Panc1 (cell line): ENCODE measurements at regions not wholly inside any gene's neighbourhood (a gene's known extent, or its start where the extent isn't known, plus 50 kb on each side); places are given as distances from the start of the nearest gene placed in this dataset.

Experiments
- ATAC-seq: fragments of 200-7000 bp; cut with Tn5 transposase; 2 replicates; pipeline ENCODE4 v1.9.1; 2020; ENCODE audit warnings: mild to moderate bottlenecking, moderate library complexity
- BruUV-seq: library from RNA; stranded (reverse); fragments of 400-500 nt; replicated peaks from 2 replicates; lab custom pipeline; 2021; lab: Mats Ljungman, UMichigan
- CTCF ChIA-PET: fragments of 300-600 bp; sonication (Branson Sonifier 250); formaldehyde crosslinking; loops from one replicate; lab custom pipeline; 2022; ENCODE audit warnings: antibody characterized with exemption; lab: Charles Lee
- POLR2A ChIA-PET: fragments of 300-600 bp; sonication (Branson Sonifier 250); formaldehyde crosslinking; loops from one replicate; lab custom pipeline; 2022; ENCODE audit warnings: antibody characterized with exemption; lab: Charles Lee
- DNase-seq: peaks from one replicate; pipeline ENCODE4 v3.0.0-alpha.2; 2010; ENCODE audit warnings: low read depth, low spot score
- H3K27ac ChIP-seq: 2 replicates; pipeline ENCODE4 v1.5.1; 2011; ENCODE audit warnings: mild to moderate bottlenecking, low read length, inconsistent platforms
- H3K27me3 ChIP-seq: fragments of 200-500 bp; sonication (Bioruptor generic); 2 replicates; pipeline ENCODE4 v1.6.0; 2014; ENCODE audit warnings: low read length, inconsistent platforms; ENCODE audit not compliant: control insufficient read depth, insufficient read depth
- H3K36me3 ChIP-seq: fragments of 200-500 bp; sonication (Bioruptor generic); 2 replicates; pipeline ENCODE4 v1.5.1; 2014; ENCODE audit warnings: inconsistent platforms, mild to moderate bottlenecking, low read length, moderate library complexity; ENCODE audit not compliant: control insufficient read depth, insufficient read depth
- H3K4me1 ChIP-seq: 2 replicates; pipeline ENCODE4 v1.5.1; 2011; ENCODE audit warnings: inconsistent platforms, mild to moderate bottlenecking, low read length, moderate library complexity; ENCODE audit not compliant: control insufficient read depth, insufficient read depth
- H3K4me3 ChIP-seq, 2 experiments: 2 replicates each; pipeline ENCODE4 v1.5.1; 2011 to 2012; ENCODE audit warnings: low read depth in 2 of 2, low read length in 2 of 2, mild to moderate bottlenecking in 2 of 2, inconsistent platforms in 1 of 2, moderate library complexity in 1 of 2
- H3K9me3 ChIP-seq: fragments of 200-500 bp; sonication (Bioruptor generic); 2 replicates; pipeline ENCODE4 v1.5.1; 2014; ENCODE audit warnings: low read depth, mild to moderate bottlenecking, inconsistent platforms, low read length, moderate library complexity; ENCODE audit not compliant: control insufficient read depth, insufficient read depth
- CTCF ChIP-seq: fragments of 450-650 bp; IDR thresholded peaks from 2 replicates; pipeline ENCODE4 v1.5.1; 2017; ENCODE audit warnings: mild to moderate bottlenecking
- POLR2AphosphoS5 ChIP-seq: IDR thresholded peaks from 2 replicates; pipeline ENCODE4 v1.6.1; 2012; ENCODE audit warnings: mild to moderate bottlenecking, low read depth, low read length, moderate library complexity
- REST ChIP-seq, 2 experiments: IDR thresholded peaks; 2 replicates each; pipeline ENCODE4 v1.6.1; 2011 to 2012; ENCODE audit warnings: low read depth in 2 of 2, control low read depth in 1 of 2, low read length in 1 of 2, mild to moderate bottlenecking in 1 of 2, moderate library complexity in 1 of 2; ENCODE audit not compliant: insufficient read depth in 1 of 2
- SIN3A ChIP-seq: IDR thresholded peaks from 2 replicates; pipeline ENCODE4 v1.6.1; 2012; ENCODE audit warnings: low read depth, mild to moderate bottlenecking, low read length, moderate library complexity, borderline replicate concordance; ENCODE audit not compliant: insufficient read depth
- TCF7L2 ChIP-seq: IDR thresholded peaks from 2 replicates; pipeline ENCODE4 v1.6.1; 2011; ENCODE audit warnings: mild to moderate bottlenecking, low read depth, low read length, inconsistent platforms
- in situ Hi-C: cut with HindIII; loops from 2 replicates; pipeline ENCODE4 v1.10.0; 2016; ENCODE audit warnings: low sequenced_read_pairs, low pct_unique_long_range_greater_than_20kb
- intact Hi-C: fragments of 100-400 bp; cut with micrococcal nuclease; formaldehyde crosslinking; loops from one replicate; pipeline ENCODE4 v1.10.0; 2022; ENCODE audit not compliant: unreplicated experiment

- CTCF ChIA-PET, result no interaction called here
- DNase-seq (no peak), ATAC-seq (no peak)
- no peak overlapping the region for H3K27ac ChIP-seq
- no peaks in the 10 kb centered on the region for H3K36me3 ChIP-seq
- intact Hi-C loops, result no loop called here
- BruUV-seq, result no TSS peak
- no peak overlapping the region for H3K4me3 ChIP-seq
- H3K9me3 ChIP-seq, result no peaks in the 10 kb centered on the region
- POLR2A ChIA-PET, result no interaction called here
- peaks cover 20% of the 10 kb centered on the region for H3K27me3 ChIP-seq
- TF ChIP-seq REST (IDR thresholded peaks at IDR 0.05; ENCODE audit: insufficient read depth in 1 of 2, low read depth in 2 of 2, low read length in 1 of 2) (no peak), SIN3A (no peak), TCF7L2 (no peak), POLR2AphosphoS5 (no peak), CTCF (no peak)
- no peaks in the 10 kb centered on the region for H3K4me1 ChIP-seq
- in situ Hi-C loops, result no loop called here
Measured at GRCh38 chr12:131460520-131460919, 250.4 kb upstream of the SFSWAP start.

- CTCF ChIA-PET, result no interaction called here
- Histone ChIP-seq H3K4me3 (no peak overlapping the region), H3K9me3 (no peaks in the 10 kb centered on the region), H3K36me3 (no peaks in the 10 kb centered on the region), H3K27ac (no peak overlapping the region), H3K27me3 (peaks cover 20% of the 10 kb centered on the region), H3K4me1 (no peaks in the 10 kb centered on the region)
- in situ Hi-C loops, result no loop called here
- POLR2A ChIA-PET, result no interaction called here
- ATAC-seq (no peak), DNase-seq (no peak)
- BruUV-seq, result no TSS peak
- TF ChIP-seq REST (IDR thresholded peaks at IDR 0.05; ENCODE audit: insufficient read depth in 1 of 2, low read depth in 2 of 2, low read length in 1 of 2), result no peak
- TF ChIP-seq POLR2AphosphoS5, result no peak
- no peak for TF ChIP-seq CTCF
- TF ChIP-seq SIN3A, result no peak
- no peak for TF ChIP-seq TCF7L2
- intact Hi-C loops, result no loop called here
Measured at GRCh38 chr12:131461096-131461495, 249.8 kb upstream of the SFSWAP start.
